DND-41 (cell line): ENCODE measurements at regions not wholly inside any gene's neighbourhood (a gene's known extent, or its start where the extent isn't known, plus 50 kb on each side); places are given as distances from the start of the nearest gene placed in this dataset.

ENCODE experiments used
- EZH2 ChIP-seq: IDR thresholded peaks from 3 replicates; pipeline ENCODE4 v1.6.1; 2012; ENCODE audit warnings: borderline replicate concordance, low read depth, mild to moderate bottlenecking, moderate library complexity, low read length, inconsistent platforms; ENCODE audit not compliant: severe bottlenecking
- TF ChIP-seq, protein P1 (sequence below): IDR thresholded peaks from 2 replicates; pipeline ENCODE4 v1.5.1; 2012; ENCODE audit warnings: borderline replicate concordance, low read length, moderate library complexity, mild to moderate bottlenecking; ENCODE audit not compliant: poor library complexity, severe bottlenecking; ENCODE audit errors: extremely low read depth

DNA sequence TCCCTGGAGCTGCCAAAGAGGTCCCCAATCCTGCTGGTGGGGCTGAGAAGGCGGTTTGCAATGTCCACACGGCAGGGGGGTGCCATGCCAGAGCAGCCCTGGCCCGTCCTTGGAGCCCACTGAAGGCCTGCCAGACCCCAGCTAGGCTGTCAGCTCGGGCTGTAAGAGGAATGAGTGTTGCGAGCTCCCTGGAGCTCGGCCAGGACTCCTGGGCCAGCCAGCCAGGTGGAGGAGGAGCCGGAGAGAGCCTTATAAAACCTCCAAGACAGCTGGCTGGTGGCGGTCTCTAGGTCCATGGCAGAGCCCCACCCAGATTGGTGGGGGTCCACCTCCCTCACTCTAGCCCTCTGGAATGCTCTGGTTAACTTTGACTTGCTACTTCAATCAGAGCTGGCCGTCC, 55.1 kb upstream of the CALN1 start:
- TF ChIP-seq, protein P1, sequence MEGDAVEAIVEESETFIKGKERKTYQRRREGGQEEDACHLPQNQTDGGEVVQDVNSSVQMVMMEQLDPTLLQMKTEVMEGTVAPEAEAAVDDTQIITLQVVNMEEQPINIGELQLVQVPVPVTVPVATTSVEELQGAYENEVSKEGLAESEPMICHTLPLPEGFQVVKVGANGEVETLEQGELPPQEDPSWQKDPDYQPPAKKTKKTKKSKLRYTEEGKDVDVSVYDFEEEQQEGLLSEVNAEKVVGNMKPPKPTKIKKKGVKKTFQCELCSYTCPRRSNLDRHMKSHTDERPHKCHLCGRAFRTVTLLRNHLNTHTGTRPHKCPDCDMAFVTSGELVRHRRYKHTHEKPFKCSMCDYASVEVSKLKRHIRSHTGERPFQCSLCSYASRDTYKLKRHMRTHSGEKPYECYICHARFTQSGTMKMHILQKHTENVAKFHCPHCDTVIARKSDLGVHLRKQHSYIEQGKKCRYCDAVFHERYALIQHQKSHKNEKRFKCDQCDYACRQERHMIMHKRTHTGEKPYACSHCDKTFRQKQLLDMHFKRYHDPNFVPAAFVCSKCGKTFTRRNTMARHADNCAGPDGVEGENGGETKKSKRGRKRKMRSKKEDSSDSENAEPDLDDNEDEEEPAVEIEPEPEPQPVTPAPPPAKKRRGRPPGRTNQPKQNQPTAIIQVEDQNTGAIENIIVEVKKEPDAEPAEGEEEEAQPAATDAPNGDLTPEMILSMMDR: no peak
- TF ChIP-seq EZH2: no peak
